Smooth muscle cell of the brain vasculature (primary cell): ENCODE measurements at regions not wholly inside any gene's neighbourhood (a gene's known extent, or its start where the extent isn't known, plus 50 kb on each side); places are given as distances from the start of the nearest gene placed in this dataset.

ENCODE experiments used
- DNase-seq: peaks from one replicate; pipeline ENCODE4 v3.0.0-alpha.2; 2012; ENCODE audit warnings: low read depth, low spot score

GRCh38 chr5:3954633-3955032 is 359.0 kb downstream of the IRX1 start:
- DNase-seq: no peak

DNA sequence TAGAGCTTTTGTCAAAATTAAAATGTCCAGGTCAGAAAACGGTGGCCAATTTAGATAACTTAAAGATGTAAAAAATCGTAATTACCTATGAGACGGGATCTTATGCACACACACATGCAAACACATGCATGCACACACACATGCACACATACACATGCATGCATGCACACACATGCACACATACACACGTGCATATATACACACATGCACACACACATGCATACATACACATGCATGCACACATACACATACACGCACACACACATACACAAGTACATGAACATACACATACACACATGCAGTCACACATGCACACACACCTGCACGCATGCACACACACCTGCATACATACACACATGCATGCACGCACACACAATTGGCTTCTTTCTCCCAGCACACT is 362.0 kb downstream of the IRX1 start:
- no peak for DNase-seq

GRCh38 chr5:3958389-3958788 is 362.8 kb downstream of the IRX1 start:
- no peak for DNase-seq

DNA sequence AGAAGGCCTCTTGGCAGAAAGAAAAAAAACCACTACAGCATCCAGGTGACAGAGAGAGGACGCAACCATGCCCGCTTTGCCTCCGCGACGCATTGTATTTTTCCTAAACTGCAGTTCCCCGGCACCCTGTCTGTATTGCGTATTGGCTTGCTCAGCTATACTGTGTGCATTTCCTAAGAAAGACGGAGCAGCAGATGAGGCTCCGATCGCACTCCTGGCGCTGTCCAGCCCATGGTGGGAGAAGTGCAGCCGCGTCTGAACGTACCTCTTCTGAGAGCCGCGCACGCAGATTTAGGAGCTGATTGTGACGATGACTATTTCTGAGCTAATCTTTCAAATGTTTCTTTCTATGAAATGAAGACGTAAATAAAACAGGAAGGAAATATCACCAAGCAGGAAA is 366.5 kb downstream of the IRX1 start:
- DNase-seq: no peak

- no peak for DNase-seq
Observed at GRCh38 chr5:3963652-3964051, 368.0 kb downstream of the IRX1 start.

- DNase-seq: no peak
Observed at GRCh38 chr5:3980156-3980555, 384.5 kb downstream of the IRX1 start.

DNA sequence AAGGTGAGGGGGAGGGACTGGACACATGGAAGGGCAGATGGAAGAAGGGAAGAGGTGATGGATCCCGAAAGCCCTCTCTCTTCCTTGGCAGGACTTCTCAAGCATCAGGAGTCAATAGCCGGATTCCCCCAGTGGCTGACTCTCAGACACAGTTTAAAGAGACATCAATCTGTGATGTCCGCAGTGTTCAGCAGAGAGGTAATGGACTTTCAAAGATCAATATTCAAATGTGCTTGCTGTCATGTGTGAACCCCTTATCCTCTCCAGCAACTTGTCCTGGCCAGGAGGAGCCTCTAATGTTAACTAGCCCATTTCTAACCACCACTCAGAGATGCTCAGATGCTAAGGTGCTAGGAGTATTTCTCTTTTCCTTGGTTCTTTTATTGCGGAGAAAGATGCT is 392.2 kb downstream of the IRX1 start:
- no peak for DNase-seq

GRCh38 chr5:3993856-3994473 is 398.3 kb downstream of the IRX1 start:
- no peak for DNase-seq

DNA sequence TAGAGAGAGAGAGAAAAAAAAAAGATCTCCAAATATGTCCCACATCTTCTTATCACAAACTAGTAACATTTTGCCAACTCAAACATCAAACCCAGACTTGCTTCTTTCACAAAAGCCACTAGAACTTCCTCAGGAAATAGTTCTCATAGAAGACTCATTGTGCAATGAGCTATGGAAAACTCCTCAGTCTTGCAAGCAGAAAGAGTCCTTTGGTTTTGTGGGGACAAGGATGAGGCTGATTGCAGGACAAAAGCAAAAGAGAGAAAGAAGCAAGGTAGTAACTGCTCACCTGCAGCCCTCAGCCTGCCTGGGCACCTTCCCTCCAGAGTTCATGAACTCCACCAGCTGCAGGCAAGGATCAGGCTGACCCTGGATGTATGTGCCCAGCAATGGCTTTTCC is 399.0 kb downstream of the IRX1 start:
- DNase-seq: no peak

GRCh38 chr5:3995954-3996619 is 400.5 kb downstream of the IRX1 start:
- DNase-seq: no peak

GRCh38 chr5:3996707-3997336 is 401.2 kb downstream of the IRX1 start:
- DNase-seq: no peak

DNA sequence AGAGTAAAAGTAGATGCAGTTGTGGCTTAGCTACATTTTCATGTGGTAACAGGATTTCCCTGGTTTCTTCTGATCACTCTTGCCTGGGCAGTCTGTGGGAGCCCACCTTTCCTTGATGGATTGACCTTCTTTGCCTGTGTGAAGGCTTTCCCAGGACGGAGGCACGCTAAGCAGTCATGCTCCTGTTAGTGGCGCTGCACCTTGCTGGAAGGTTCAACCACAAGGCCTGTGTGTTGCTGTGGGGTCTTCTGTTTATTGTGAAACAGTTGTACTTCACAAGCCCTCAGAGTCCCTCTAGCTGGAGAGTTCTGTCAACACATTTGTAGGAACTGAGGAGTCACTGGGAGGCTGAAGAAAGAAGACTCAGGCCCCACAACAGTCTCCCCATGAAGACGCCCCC is 402.0 kb downstream of the IRX1 start:
- no peak for DNase-seq

DNA sequence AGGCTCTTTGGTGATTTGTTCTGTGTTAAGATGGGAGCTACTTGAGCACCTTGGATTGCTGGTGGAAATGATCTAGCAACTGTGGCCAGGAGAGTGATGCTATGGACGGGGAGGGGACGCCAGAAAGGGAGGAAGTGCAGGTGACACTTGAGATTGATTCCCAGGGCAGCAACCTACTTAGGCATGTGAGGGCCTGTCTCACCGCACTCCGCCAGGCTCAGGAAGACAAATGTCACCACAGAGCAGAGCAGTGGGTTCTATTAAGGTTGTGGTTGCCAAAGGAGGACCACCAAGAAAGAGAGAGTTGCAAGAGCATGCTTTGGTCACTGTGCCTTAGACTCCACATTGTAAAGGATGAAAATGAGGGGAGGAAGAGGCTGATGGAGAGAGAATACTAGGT is 404.3 kb downstream of the IRX1 start:
- no peak for DNase-seq

DNA sequence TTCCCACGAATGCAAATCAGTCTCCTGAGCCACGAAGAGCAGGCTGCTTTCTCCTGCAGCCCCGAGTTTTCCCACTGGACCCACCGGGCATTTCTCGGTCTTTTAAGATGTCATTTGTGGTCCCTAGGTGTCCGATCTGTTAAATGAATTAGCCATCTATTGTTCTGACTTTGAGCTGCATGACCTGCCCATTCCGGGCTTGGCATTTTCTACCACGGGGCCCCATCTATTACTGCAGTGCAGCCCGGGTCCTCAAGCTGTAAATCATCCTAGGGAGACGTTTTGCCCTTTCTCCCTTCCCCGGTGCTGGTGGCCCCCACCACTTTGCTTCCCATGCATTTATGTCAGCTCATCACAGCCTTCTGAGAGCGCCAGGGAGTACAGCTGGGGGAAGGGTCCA is 405.4 kb downstream of the IRX1 start:
- no peak for DNase-seq

DNA sequence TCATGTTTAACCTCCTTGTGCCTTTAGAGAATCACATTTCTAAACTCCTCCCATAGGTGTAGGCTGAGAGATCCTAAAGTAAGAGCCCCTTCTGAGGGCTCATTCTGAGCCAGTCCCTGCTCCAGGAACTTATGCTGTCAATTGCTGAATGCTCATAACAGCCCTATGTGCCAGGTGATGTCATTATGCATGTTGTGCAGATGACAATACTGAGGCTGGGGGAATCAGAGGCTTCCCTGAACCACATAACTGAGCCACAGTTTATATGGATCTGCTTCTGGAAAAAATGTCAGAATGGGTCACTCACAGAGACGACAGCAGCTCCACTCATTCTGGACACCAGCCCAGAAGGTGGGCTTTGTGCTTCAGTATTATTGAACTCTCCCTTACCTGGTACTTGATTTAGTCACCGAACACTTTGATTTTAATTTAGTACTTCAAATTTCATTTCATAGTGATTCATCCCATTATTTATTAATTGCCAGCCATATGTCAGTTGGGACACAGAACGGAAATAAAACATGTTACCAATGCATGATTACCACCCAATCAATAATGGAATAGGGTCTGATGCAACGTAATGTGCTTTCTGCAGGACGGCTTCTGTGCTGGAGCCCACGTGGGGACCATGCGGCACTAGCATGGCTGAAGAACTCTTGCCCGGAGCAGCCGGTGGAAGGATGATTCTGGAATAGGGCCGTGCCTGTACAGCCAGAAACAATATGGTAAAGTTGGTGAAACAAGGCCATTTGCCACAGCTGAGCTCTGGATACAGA is 406.3 kb downstream of the IRX1 start:
- no peak for DNase-seq

GRCh38 chr5:4005335-4005734 is 409.7 kb downstream of the IRX1 start:
- DNase-seq: no peak

- DNase-seq: no peak
Observed at GRCh38 chr5:4007001-4007400, 411.4 kb downstream of the IRX1 start.

DNA sequence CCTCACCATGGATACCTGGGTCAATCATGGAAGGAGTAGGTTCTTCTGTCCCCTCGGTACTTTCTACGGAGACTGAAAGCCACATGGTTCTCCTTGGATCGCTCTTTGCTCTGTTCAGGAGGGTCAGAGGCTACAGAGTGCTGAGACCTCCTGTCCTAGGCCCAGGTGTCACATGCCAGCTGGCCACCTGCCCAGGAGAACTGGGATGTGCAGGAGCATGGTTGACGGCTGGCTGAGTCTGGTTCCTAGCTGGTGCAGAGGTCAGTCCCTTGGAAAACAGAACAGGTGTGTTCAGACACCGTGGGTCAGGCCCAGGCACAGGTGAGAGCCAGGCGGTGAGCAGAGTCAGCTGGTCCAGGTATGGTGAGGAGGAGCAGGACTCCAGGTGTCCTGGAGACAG is 416.3 kb downstream of the IRX1 start:
- no peak for DNase-seq

DNA sequence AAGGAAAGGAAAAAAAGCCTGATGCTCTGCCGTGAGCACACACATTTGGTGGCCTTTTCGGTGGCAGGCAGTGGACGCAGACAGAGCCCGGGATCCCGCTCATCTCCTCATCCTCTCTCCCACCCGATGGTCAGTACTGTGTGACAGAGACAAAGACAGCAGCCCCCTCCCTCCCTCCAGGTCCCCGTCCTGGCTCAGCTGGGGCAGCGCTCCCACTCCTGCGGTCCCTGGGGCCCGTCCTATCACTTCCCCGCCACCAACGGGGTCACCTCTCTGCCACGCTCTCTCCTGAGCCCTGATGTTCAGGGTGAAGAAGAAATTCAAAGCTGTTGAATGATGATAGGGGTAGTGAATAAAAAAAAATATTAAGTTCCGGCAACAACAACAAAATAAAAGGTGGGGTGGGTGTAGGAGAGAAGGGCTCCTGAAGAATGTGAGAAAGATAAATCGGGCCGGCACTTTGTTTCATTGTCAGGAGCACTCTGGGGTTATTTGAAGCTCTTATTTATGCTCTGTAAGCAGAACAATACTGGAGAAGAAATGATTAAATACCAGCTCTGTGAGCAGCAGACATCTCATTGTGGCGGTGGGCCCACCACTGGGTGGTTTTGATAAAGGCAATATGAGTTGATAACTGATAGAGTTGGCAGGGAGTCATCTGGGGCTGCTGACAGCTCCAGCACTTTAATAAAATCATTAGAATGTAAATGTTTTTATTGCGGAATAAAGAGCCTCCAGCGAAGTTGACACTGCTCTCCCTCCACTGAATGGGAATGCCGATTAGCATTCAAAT is 417.7 kb downstream of the IRX1 start:
- no peak for DNase-seq

DNA sequence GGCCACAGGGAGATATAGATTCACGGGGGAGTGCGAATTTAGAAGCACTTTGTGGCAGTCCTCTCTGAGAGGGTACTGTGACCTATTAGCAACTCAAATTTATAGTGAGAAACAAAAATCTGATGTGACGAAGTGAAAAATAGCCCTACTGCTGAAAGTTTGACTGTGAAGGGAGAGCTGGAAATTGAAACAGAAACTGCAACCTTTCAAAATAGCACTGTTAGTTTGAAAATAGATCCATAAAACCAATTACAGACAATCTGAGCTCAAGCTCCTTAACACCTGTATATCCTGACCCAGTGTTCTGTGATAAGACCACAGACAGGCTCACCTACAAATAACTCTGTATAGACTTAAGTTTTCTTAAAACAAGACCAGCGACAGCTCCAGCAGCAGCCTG is 420.1 kb downstream of the IRX1 start:
- DNase-seq: no peak

GRCh38 chr5:4017076-4017803 is 421.6 kb downstream of the IRX1 start:
- no peak for DNase-seq
